GM12865 (cell line): ENCODE measurements at regions not wholly inside any gene's neighbourhood (a gene's known extent, or its start where the extent isn't known, plus 50 kb on each side); places are given as distances from the start of the nearest gene placed in this dataset.

Experiments used
- DNase-seq: peaks from one replicate; pipeline ENCODE4 v3.0.0; 2010; ENCODE audit warnings: low read depth
- H3K4me3 ChIP-seq: 2 replicates; pipeline ENCODE4 v1.5.1; 2011; ENCODE audit warnings: mild to moderate bottlenecking, low read depth, low read length, control low read depth
- TF ChIP-seq, protein P1 (sequence below): IDR thresholded peaks from 2 replicates; pipeline ENCODE4 v1.5.1; 2011; ENCODE audit warnings: low read length, control low read depth, low read depth, inconsistent platforms; ENCODE audit not compliant: insufficient read depth; ENCODE audit errors: missing control alignments

DNA sequence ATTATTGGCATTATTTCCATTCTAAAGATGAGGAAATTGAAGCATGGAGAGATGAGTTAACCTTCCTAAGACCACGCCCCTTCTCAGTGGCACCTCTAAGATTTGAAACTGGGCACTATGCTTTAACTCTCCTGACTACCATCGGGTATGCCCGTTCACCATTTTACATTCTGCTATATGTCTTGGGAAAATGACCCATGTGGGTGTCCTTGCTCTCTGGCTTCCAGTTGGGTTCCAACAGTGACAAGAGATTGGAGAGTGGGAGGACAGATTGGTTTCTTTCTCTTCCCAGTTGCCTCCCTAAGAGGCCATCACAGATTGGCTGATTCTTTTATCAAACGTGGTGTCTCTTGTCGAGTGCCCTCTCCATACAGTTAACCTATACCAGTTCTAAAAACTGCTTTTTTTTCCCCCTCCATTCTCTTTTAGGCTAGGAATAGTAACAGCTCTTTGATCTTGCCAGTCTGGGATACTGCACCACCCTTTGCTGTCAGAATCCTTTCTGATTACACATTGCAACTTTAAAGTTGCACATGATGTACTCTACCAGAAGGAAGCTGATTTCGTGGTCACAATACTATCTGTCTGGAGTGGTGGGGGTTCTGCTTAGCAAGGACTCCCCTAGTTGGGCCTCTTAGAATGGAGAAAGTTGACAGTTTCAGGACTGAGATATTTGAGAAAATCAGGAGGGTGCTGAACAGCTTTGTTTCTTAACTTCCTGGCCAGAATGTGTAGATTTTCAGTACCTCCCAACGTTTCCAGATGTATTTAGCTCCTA is 88.0 kb upstream of the ELOVL5 start:
- H3K4me3 ChIP-seq = no peak overlapping the region
- DNase-seq = no peak
- TF ChIP-seq, protein P1, sequence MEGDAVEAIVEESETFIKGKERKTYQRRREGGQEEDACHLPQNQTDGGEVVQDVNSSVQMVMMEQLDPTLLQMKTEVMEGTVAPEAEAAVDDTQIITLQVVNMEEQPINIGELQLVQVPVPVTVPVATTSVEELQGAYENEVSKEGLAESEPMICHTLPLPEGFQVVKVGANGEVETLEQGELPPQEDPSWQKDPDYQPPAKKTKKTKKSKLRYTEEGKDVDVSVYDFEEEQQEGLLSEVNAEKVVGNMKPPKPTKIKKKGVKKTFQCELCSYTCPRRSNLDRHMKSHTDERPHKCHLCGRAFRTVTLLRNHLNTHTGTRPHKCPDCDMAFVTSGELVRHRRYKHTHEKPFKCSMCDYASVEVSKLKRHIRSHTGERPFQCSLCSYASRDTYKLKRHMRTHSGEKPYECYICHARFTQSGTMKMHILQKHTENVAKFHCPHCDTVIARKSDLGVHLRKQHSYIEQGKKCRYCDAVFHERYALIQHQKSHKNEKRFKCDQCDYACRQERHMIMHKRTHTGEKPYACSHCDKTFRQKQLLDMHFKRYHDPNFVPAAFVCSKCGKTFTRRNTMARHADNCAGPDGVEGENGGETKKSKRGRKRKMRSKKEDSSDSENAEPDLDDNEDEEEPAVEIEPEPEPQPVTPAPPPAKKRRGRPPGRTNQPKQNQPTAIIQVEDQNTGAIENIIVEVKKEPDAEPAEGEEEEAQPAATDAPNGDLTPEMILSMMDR = no peak

DNA sequence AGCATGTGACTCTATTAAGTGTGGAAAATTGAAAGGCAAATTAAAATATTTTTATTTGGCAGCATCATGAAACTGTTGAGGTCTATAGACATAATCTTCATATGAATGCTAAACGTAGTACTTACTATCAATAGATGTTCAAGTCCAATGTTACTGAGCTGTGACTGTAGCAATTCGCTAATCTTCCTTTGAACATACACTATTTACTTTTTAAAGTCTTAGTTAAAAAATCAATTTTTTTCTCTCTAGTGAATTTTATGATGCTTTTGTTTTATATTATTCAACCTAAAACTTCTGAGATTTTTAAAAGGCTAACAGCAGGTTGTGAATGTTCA is 85.2 kb upstream of the ELOVL5 start:
- TF ChIP-seq, protein P1 = no peak
- DNase-seq = no peak
- no peak overlapping the region for H3K4me3 ChIP-seq

DNA sequence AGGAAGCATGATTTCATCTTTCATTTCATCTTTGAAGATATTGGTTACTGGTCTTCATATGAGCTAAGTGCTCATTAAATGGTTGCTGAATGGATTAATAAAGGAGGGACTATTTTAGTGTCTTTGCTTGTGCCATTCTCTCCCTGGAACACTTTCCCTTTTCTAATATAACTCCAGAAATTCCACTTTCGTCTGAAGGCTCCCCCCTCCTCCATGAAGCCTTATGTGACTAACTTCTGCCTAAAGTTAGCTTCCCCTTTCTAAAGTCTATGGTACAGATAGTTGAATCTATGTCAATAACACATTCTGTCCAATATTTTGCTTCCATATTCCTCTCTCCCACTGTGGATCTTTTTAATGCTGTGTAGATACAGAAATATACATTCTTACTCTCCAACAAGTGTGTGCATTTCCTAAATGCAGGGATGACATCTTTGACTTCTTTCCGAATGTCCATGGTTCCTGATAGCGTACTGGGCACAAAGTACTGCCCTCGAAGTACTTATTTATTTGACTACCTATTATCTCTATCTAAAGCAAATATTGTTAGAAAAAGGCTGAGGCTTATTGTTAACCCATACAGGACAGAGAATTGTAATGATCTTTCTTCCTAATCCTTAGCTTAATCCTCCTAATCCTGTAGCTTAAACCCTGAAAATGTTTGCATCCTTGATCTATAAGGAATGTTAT is 84.7 kb upstream of the ELOVL5 start:
- TF ChIP-seq, protein P1 = no peak
- no peak for DNase-seq
- no peak overlapping the region for H3K4me3 ChIP-seq

DNA sequence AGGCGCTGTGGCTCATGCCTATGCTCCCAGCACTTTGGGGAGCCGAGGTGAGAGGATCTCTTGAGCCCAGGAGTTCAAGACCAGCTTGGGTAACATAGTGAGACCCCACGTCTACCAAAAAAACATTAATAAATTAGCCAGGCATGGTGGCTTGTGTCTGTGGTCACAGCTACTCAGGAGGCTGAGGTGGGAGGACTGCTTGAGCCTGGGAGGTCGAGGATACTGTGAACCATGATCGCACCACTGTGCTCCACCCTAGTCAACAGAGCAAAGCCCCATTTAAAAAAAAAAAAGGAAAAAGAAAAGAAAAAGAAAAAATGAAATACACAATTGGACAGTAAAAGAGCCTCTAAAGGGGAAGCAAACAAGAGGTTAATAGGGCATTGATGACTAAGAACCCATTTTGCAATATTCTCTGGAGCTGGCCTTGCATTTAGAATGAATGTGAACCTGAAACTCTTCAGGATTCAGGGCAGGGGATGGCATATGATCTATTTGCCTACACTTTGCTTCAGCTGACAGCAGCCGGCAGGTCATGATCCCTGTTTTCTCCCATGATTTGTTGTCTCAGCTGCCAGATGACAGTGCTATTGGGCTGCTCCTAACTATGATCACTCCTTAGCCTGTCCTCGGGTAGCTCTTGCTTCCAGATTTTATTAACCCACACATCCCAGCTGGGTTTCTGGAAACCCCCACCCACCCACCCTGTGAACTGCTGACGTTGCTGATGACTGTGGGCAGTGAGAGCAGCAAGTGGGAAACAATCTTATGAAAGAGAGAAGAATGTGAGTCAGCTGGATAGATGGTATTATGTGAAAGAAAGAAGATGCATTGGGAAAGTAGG is 83.8 kb upstream of the ELOVL5 start:
- no peak overlapping the region for H3K4me3 ChIP-seq
- TF ChIP-seq, protein P1 = no peak
- DNase-seq = no peak

DNA sequence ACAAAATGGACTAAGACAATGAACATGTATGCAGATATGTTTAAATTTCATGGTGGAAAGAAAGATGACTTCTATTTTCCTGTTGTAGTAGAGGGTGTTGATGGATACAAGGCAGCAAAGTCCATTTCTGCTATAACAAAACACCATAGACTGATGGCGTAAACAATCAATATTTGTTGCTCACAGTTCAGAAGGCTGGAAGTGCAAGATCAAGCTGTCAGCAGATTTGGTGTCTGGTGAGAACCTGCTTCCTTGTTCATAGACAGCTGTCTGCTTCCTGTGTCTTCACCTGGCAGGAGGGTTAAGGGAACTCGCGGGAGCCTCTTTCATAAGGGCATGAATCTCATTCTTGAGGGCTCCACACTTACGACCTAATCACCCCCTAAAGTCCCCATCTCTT is 83.0 kb upstream of the ELOVL5 start:
- DNase-seq = no peak
- H3K4me3 ChIP-seq = no peak overlapping the region
- TF ChIP-seq, protein P1 = no peak

DNA sequence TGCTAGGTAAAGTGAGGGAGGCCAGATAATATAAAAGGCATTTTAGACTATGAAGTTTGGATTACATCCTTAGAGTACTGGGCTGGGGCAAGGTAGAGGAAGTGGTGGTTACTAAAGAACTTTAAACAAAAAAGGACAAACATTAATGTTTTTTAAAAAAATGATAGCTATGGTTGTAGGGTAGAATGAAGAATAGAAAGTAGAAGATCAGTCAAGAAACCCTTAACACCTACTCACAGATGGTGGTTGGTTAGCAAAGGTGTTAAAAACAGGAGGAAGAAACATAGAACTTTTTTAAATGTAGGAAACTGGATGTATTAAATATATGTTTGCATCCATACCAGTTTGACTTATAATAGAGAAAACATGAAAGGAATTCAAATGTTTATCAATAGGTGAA is 80.7 kb upstream of the ELOVL5 start:
- no peak overlapping the region for H3K4me3 ChIP-seq
- TF ChIP-seq, protein P1 = no peak
- DNase-seq = no peak
